HepG2 (cell line): ENCODE measurements at regions not wholly inside any gene's neighbourhood (a gene's known extent, or its start where the extent isn't known, plus 50 kb on each side); places are given as distances from the start of the nearest gene placed in this dataset.
A peak's percentile ranks its signal among the peaks of the same experiment; 100 is the strongest.

Experiments
- ATF7 ChIP-seq, 2 experiments: fragments of 450-650 bp in 1 of 2; sonication (generic) in 1 of 2; formaldehyde crosslinking in 1 of 2; IDR thresholded peaks; 2 replicates each; pipeline versions ENCODE4 v1.4.0 to v1.6.1; 2016 to 2020; ENCODE audit warnings: antibody characterized with exemption in 1 of 2, mild to moderate bottlenecking in 1 of 2, missing genetic modification reagents in 1 of 2
- EHMT2 ChIP-seq: fragments of 200-600 bp; sonication (generic); IDR thresholded peaks from 2 replicates; pipeline ENCODE4 v1.7.0; 2017; ENCODE audit warnings: antibody characterized with exemption, low read depth, low read length, borderline replicate concordance
- FOXP1 ChIP-seq, 2 experiments: fragments of 450-650 bp in 1 of 2; IDR thresholded peaks; 2 replicates each; pipeline ENCODE4 v1.6.1; 2017 to 2018; ENCODE audit warnings: antibody characterized with exemption in 1 of 2
- FOXP4 ChIP-seq: sonication (generic); formaldehyde crosslinking; IDR thresholded peaks from 2 replicates; pipeline ENCODE4 v1.4.0; 2020; ENCODE audit warnings: missing genetic modification reagents
- HHEX ChIP-seq: IDR thresholded peaks from 2 replicates; pipeline ENCODE4 v1.6.1; 2016; ENCODE audit warnings: control low read depth
- JDP2 ChIP-seq: sonication (generic); formaldehyde crosslinking; IDR thresholded peaks from 2 replicates; pipeline ENCODE4 v1.8.1; 2022; ENCODE audit warnings: missing genetic modification reagents, borderline replicate concordance
- JUN ChIP-seq: sonication (generic); formaldehyde crosslinking; IDR thresholded peaks from 2 replicates; pipeline ENCODE4 v1.4.0; 2020; ENCODE audit warnings: mild to moderate bottlenecking, missing genetic modification reagents
- NCOR1 ChIP-seq: fragments of 200-600 bp; sonication (generic); IDR thresholded peaks from 2 replicates; pipeline ENCODE4 v1.7.0; 2017; ENCODE audit warnings: antibody characterized with exemption, low read length, borderline replicate concordance
- NFYB ChIP-seq: sonication (generic); formaldehyde crosslinking; IDR thresholded peaks from 2 replicates; pipeline ENCODE4 v1.4.0; 2020; ENCODE audit warnings: missing genetic modification reagents
- NR2F6 ChIP-seq, 2 experiments: IDR thresholded peaks; 2 replicates each; pipeline ENCODE4 v1.6.1; 2016; ENCODE audit warnings: antibody characterized with exemption in 1 of 2, mild to moderate bottlenecking in 1 of 2
- POLR2A ChIP-seq, 2 experiments: IDR thresholded peaks; 2 replicates each; pipeline ENCODE4 v1.6.1; 2011; ENCODE audit warnings: low read depth in 2 of 2, low read length in 2 of 2, mild to moderate bottlenecking in 1 of 2, moderate library complexity in 1 of 2; ENCODE audit not compliant: insufficient read depth in 1 of 2
- RARA ChIP-seq: IDR thresholded peaks from 2 replicates; pipeline ENCODE4 v1.6.1; 2016; ENCODE audit warnings: missing genetic modification reagents, missing compliant biosample characterization
- RBM22 ChIP-seq: fragments of 200-400 bp; formaldehyde crosslinking; optimal IDR thresholded peaks from 2 replicates; pipeline ENCODE3; 2017; ENCODE audit warnings: mild to moderate bottlenecking, low read length, moderate library complexity
- SOX13 ChIP-seq, 3 experiments: fragments of 450-650 bp in 1 of 3; sonication (generic) in 1 of 3; formaldehyde crosslinking in 1 of 3; IDR thresholded peaks in 2 of 3; conservative IDR thresholded peaks in 1 of 3; 2 replicates each; pipeline versions ENCODE4 v1.5.0 to v1.6.1; 2016 to 2020; ENCODE audit warnings: antibody characterized with exemption in 1 of 3, mild to moderate bottlenecking in 1 of 3, missing compliant biosample characterization in 1 of 3, missing genetic modification reagents in 1 of 3, moderate library complexity in 1 of 3
- SOX6 ChIP-seq, 2 experiments: fragments of 450-650 bp in 1 of 2; sonication (generic) in 1 of 2; formaldehyde crosslinking in 1 of 2; IDR thresholded peaks; 2 replicates each; pipeline versions ENCODE4 v1.4.0 to v1.6.1; 2017 to 2020; ENCODE audit warnings: antibody characterized with exemption in 1 of 2, mild to moderate bottlenecking in 1 of 2, missing genetic modification reagents in 1 of 2
- ZBTB37 ChIP-seq: sonication (generic); formaldehyde crosslinking; IDR thresholded peaks from 2 replicates; pipeline ENCODE4 v1.4.0; 2020; ENCODE audit warnings: mild to moderate bottlenecking, missing genetic modification reagents
- ZIK1 ChIP-seq: sonication (generic); formaldehyde crosslinking; IDR thresholded peaks from 2 replicates; pipeline ENCODE4 v1.5.0; 2020; ENCODE audit warnings: mild to moderate bottlenecking, low read depth, missing genetic modification reagents, borderline replicate concordance
- ZNF788 ChIP-seq: sonication (generic); formaldehyde crosslinking; IDR thresholded peaks from 2 replicates; pipeline ENCODE4 v1.5.0; 2020; ENCODE audit warnings: mild to moderate bottlenecking, missing genetic modification reagents, borderline replicate concordance
- TF ChIP-seq, protein P1 (sequence below): sonication (generic); formaldehyde crosslinking; IDR thresholded peaks from 2 replicates; pipeline ENCODE4 v1.9.0; 2022; ENCODE audit warnings: low read depth, missing genetic modification reagents
- TF ChIP-seq, protein P2 (sequence below): IDR thresholded peaks from 2 replicates; pipeline ENCODE4 v1.4.0; 2020; ENCODE audit warnings: mild to moderate bottlenecking, missing genetic modification reagents

DNA sequence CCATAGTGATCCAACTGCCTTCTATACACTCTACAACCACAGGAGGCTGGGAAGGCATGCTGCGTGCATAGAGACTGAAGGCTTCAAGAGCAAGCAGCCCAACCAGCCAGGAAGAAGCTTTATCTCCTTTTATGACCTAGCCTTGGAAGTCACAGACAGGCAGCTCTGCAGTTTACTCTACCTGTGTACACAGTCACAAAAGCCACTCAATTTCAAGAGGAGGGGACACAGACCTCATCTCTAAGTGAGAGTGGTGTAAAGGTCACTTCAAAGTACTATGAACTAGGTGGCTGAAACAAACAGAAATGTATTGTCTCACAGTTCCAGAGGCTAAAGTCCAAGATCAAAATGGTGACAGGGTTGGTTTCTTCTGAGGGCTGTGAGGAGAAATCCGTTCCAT, 69.6 kb upstream of the GJB5 start (continued):
- peak; percentile 18; the same call in 1 of the 2 replicates for TF ChIP-seq FOXP4 (CRISPR knock-in tag)
- no peak for TF ChIP-seq EHMT2
- peak; percentile 41; the same call in 1 of the 2 replicates for TF ChIP-seq NCOR1
- TF ChIP-seq, protein P1, sequence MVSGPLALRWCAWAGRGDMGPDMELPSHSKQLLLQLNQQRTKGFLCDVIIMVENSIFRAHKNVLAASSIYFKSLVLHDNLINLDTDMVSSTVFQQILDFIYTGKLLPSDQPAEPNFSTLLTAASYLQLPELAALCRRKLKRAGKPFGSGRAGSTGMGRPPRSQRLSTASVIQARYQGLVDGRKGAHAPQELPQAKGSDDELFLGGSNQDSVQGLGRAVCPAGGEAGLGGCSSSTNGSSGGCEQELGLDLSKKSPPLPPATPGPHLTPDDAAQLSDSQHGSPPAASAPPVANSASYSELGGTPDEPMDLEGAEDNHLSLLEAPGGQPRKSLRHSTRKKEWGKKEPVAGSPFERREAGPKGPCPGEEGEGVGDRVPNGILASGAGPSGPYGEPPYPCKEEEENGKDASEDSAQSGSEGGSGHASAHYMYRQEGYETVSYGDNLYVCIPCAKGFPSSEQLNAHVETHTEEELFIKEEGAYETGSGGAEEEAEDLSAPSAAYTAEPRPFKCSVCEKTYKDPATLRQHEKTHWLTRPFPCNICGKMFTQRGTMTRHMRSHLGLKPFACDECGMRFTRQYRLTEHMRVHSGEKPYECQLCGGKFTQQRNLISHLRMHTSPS, result no peak
- no peak for TF ChIP-seq FOXP1 (IDR thresholded peaks at IDR 0.05)
- TF ChIP-seq FOXP1 (CRISPR knock-in tag; IDR thresholded peaks at IDR 0.05), result peak; percentile 53; the same call in 1 of the 2 replicates
- no peak for TF ChIP-seq SOX6 (IDR thresholded peaks at IDR 0.05)
- TF ChIP-seq SOX6 (CRISPR knock-in tag; IDR thresholded peaks at IDR 0.05), result peak; percentile 82
- TF ChIP-seq RARA (CRISPR knock-in tag), result peak; percentile 59
- TF ChIP-seq NFYB (CRISPR knock-in tag), result no peak
- TF ChIP-seq ZBTB37 (CRISPR knock-in tag), result no peak
- TF ChIP-seq, protein P2, sequence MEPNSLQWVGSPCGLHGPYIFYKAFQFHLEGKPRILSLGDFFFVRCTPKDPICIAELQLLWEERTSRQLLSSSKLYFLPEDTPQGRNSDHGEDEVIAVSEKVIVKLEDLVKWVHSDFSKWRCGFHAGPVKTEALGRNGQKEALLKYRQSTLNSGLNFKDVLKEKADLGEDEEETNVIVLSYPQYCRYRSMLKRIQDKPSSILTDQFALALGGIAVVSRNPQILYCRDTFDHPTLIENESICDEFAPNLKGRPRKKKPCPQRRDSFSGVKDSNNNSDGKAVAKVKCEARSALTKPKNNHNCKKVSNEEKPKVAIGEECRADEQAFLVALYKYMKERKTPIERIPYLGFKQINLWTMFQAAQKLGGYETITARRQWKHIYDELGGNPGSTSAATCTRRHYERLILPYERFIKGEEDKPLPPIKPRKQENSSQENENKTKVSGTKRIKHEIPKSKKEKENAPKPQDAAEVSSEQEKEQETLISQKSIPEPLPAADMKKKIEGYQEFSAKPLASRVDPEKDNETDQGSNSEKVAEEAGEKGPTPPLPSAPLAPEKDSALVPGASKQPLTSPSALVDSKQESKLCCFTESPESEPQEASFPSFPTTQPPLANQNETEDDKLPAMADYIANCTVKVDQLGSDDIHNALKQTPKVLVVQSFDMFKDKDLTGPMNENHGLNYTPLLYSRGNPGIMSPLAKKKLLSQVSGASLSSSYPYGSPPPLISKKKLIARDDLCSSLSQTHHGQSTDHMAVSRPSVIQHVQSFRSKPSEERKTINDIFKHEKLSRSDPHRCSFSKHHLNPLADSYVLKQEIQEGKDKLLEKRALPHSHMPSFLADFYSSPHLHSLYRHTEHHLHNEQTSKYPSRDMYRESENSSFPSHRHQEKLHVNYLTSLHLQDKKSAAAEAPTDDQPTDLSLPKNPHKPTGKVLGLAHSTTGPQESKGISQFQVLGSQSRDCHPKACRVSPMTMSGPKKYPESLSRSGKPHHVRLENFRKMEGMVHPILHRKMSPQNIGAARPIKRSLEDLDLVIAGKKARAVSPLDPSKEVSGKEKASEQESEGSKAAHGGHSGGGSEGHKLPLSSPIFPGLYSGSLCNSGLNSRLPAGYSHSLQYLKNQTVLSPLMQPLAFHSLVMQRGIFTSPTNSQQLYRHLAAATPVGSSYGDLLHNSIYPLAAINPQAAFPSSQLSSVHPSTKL (CRISPR knock-in tag), result peak; percentile 73
- no peak for TF ChIP-seq RBM22
- TF ChIP-seq ZNF788 (CRISPR knock-in tag), result no peak
- peak; percentile 54; the same call in 1 of the 2 replicates for TF ChIP-seq SOX13 (IDR thresholded peaks at IDR 0.05)
- peak in 1 of 2 experiments; percentile 91; a peak in 2 of 4 replicates for TF ChIP-seq SOX13 (CRISPR knock-in tag; conservative IDR thresholded peaks at IDR 0.05 in 1 of 2, IDR thresholded peaks at IDR 0.05 in 1 of 2)
- 0 out of 2 replicates have a peak, but pooled peaks have one; percentile 45 for TF ChIP-seq HHEX (CRISPR knock-in tag)
- peak; percentile 37; the same call in 1 of the 2 replicates for TF ChIP-seq NR2F6 (IDR thresholded peaks at IDR 0.05)
- no peak for TF ChIP-seq NR2F6 (CRISPR knock-in tag; IDR thresholded peaks at IDR 0.05)
- no peak for TF ChIP-seq ATF7 (IDR thresholded peaks at IDR 0.05)
- no peak for TF ChIP-seq ATF7 (CRISPR knock-in tag; IDR thresholded peaks at IDR 0.05)
- no peak for TF ChIP-seq JUN (CRISPR knock-in tag)
- no peak for TF ChIP-seq POLR2A (IDR thresholded peaks at IDR 0.05; ENCODE audit: insufficient read depth in 1 of 2, low read depth in 2 of 2, low read length in 2 of 2)
- TF ChIP-seq ZIK1 (CRISPR knock-in tag), result no peak
- TF ChIP-seq JDP2, result no peak
